ENCODE measurements at regions not wholly inside any gene's neighbourhood (a gene's known extent, or its start where the extent isn't known, plus 50 kb on each side); places are given as distances from the start of the nearest gene placed in this dataset.

- TF ChIP-seq CTCF (conservative IDR thresholded peaks at IDR 0.05; ENCODE audit: low read length), result peak; percentile 63
- TF ChIP-seq EZH2phosphoT487 (IDR thresholded peaks at IDR 0.05; ENCODE audit: borderline replicate concordance), result no peak
Measured at GRCh38 chr10:7054915-7055314, 355.9 kb downstream of the SFMBT2 start.

Data from Loucy (cell line).